PC-3 (cell line): ENCODE measurements at regions not wholly inside any gene's neighbourhood (a gene's known extent, or its start where the extent isn't known, plus 50 kb on each side); places are given as distances from the start of the nearest gene placed in this dataset.
A peak's percentile ranks its signal among the peaks of the same experiment; 100 is the strongest.

Experiments used
- ATAC-seq: fragments of 200-7000 bp; cut with Tn5 transposase; 2 replicates; pipeline ENCODE4 v1.9.1; 2020; ENCODE audit warnings: mild to moderate bottlenecking, moderate library complexity
- BruUV-seq: library from RNA; stranded (reverse); fragments of 400-500 nt; replicated peaks from 2 replicates; lab custom pipeline; 2021; lab: Mats Ljungman, UMichigan
- CTCF ChIA-PET: fragments of 300-600 bp; sonication (Branson Sonifier 250); formaldehyde crosslinking; loops from one replicate; lab custom pipeline; 2022; ENCODE audit warnings: antibody characterized with exemption; lab: Charles Lee
- POLR2A ChIA-PET: fragments of 300-600 bp; sonication (Branson Sonifier 250); formaldehyde crosslinking; loops from one replicate; lab custom pipeline; 2022; ENCODE audit warnings: antibody characterized with exemption; ENCODE audit not compliant: unreplicated experiment; lab: Charles Lee
- DNase-seq: peaks from one replicate; pipeline ENCODE4 v3.0.0-alpha.2; 2015
- H2AFZ ChIP-seq: fragments of 300-600 bp; sonication (generic); 2 replicates; pipeline ENCODE4 v1.6.0; 2016; ENCODE audit warnings: antibody characterized with exemption, low read length
- H3F3A ChIP-seq: fragments of 300-600 bp; sonication (generic); one replicate; pipeline ENCODE4 v1.6.0; 2017; ENCODE audit warnings: antibody characterized with exemption, low read length, control low read depth, mild to moderate bottlenecking; ENCODE audit not compliant: unreplicated experiment
- H3K27ac ChIP-seq: fragments of 300-600 bp; sonication (generic); 2 replicates; pipeline ENCODE4 v1.5.1; 2016; ENCODE audit warnings: mild to moderate bottlenecking, low read length
- H3K27me3 ChIP-seq: fragments of 300-600 bp; sonication (generic); 2 replicates; pipeline ENCODE4 v1.6.1; 2016; ENCODE audit warnings: low read length, mixed read lengths
- H3K36me3 ChIP-seq: fragments of 300-600 bp; sonication (generic); 2 replicates; pipeline ENCODE4 v1.6.1; 2016; ENCODE audit warnings: low read depth, mixed run types, low read length, mixed read lengths
- H3K4me1 ChIP-seq: fragments of 300-600 bp; sonication (generic); 2 replicates; pipeline ENCODE4 v1.5.1; 2016; ENCODE audit warnings: low read length; ENCODE audit not compliant: insufficient read depth
- H3K4me2 ChIP-seq: fragments of 300-600 bp; sonication (generic); 2 replicates; pipeline ENCODE4 v1.6.0; 2016; ENCODE audit warnings: low read length
- H3K4me3 ChIP-seq: fragments of 300-600 bp; sonication (generic); 2 replicates; pipeline ENCODE4 v1.5.1; 2016; ENCODE audit warnings: mild to moderate bottlenecking, low read length, mixed read lengths
- H3K79me2 ChIP-seq: fragments of 300-600 bp; sonication (generic); 2 replicates; pipeline ENCODE4 v1.6.1; 2017; ENCODE audit warnings: low read length, mixed read lengths
- H3K9ac ChIP-seq: fragments of 300-600 bp; sonication (generic); 2 replicates; pipeline ENCODE4 v1.6.0; 2016; ENCODE audit warnings: mild to moderate bottlenecking, low read length
- H3K9me2 ChIP-seq: fragments of 300-600 bp; sonication (generic); replicated peaks from 2 replicates; pipeline ENCODE4 v1.6.1; 2016; ENCODE audit warnings: mixed run types, low read length, mixed read lengths
- H3K9me3 ChIP-seq: fragments of 300-600 bp; sonication (generic); 2 replicates; pipeline ENCODE4 v1.6.1; 2016; ENCODE audit warnings: low read length, mixed read lengths
- H4K20me1 ChIP-seq: fragments of 300-600 bp; sonication (generic); 2 replicates; pipeline ENCODE4 v1.6.1; 2016; ENCODE audit warnings: low read length, mixed read lengths
- CTCF ChIP-seq: fragments of 300-600 bp; sonication (generic); conservative IDR thresholded peaks from 2 replicates; pipeline ENCODE4 v1.5.1; 2017; ENCODE audit warnings: antibody characterized with exemption, low read depth, mild to moderate bottlenecking, low read length
- EZH2 ChIP-seq: fragments of 300-600 bp; sonication (generic); IDR thresholded peaks from one replicate; pipeline ENCODE4 v1.6.1; 2017; ENCODE audit warnings: antibody characterized with exemption, mild to moderate bottlenecking, low read length; ENCODE audit not compliant: unreplicated experiment
- EZH2phosphoT487 ChIP-seq: fragments of 300-600 bp; sonication (generic); IDR thresholded peaks from 2 replicates; pipeline ENCODE4 v1.6.1; 2018; ENCODE audit warnings: mild to moderate bottlenecking, antibody characterized with exemption, low read length, borderline replicate concordance
- intact Hi-C: fragments of 100-400 bp; cut with micrococcal nuclease; formaldehyde crosslinking; loops from 2 replicates; pipeline ENCODE4 v1.9.0; 2023

- intact Hi-C loops = loop anchor here (1.0 kb wide), 1 partner anchor 36 kb away; no protein-coding TSS in a partner anchor
- H3K27me3 ChIP-seq = no peaks in the 10 kb centered on the region
- H2AFZ ChIP-seq = no peak overlapping the region
- H3K27ac ChIP-seq = peak overlapping the region; percentile 71
- ChIA-PET CTCF (interaction anchor here (0.6 kb wide), 2 partner anchors 37 to 919 kb away, joined by 4 to 6 read pairs; no protein-coding TSS in a partner anchor), POLR2A (no interaction called here)
- TF ChIP-seq EZH2 = no peak
- no peak for TF ChIP-seq EZH2phosphoT487
- no peak for TF ChIP-seq CTCF
- peak; percentile 75 for ATAC-seq
- no peaks in the 10 kb centered on the region for H3K79me2 ChIP-seq
- H3K4me1 ChIP-seq = peaks cover 48% of the 10 kb centered on the region
- no peak overlapping the region for H3K9ac ChIP-seq
- no peaks in the 10 kb centered on the region for H3K9me2 ChIP-seq
- H3K36me3 ChIP-seq = no peaks in the 10 kb centered on the region
- no peaks in the 10 kb centered on the region for H4K20me1 ChIP-seq
- DNase-seq = peak; percentile 96
- H3K4me3 ChIP-seq = peak overlapping the region; percentile 26; the same call in 1 of the 2 replicates
- H3K4me2 ChIP-seq = peak overlapping the region; percentile 60
- no TSS peak for BruUV-seq
- H3K9me3 ChIP-seq = no peaks in the 10 kb centered on the region
- no peaks in the 10 kb centered on the region for H3F3A ChIP-seq
Measured at GRCh38 chr2:12087671-12088380, 341.4 kb downstream of the LPIN1 start.

GRCh38 chr2:12089001-12089400, 342.6 kb downstream of the LPIN1 start:
- Histone ChIP-seq H4K20me1 (no peaks in the 10 kb centered on the region), H3K27ac (peak overlapping the region; percentile 39), H3K4me2 (0 out of 2 replicates have a peak overlapping the region, but pooled peaks have one; percentile 60), H3K4me1 (peaks cover 48% of the 10 kb centered on the region), H3K36me3 (no peaks in the 10 kb centered on the region), H3K9me2 (no peaks in the 10 kb centered on the region), H3K4me3 (no peak overlapping the region), H3K27me3 (no peaks in the 10 kb centered on the region), H2AFZ (no peak overlapping the region), H3K9me3 (no peaks in the 10 kb centered on the region), H3K79me2 (no peaks in the 10 kb centered on the region), H3K9ac (no peak overlapping the region), H3F3A (no peaks in the 10 kb centered on the region)
- ATAC-seq = no peak
- intact Hi-C loops = no loop called here
- DNase-seq = peak; percentile 54
- CTCF ChIA-PET = interaction anchor here (1.0 kb wide), 1 partner anchor 39 kb away, joined by 3 read pairs; no protein-coding TSS in a partner anchor
- no peak for TF ChIP-seq EZH2
- no peak for TF ChIP-seq EZH2phosphoT487
- TF ChIP-seq CTCF = no peak
- POLR2A ChIA-PET = no interaction called here
- BruUV-seq = no TSS peak

- TF ChIP-seq EZH2phosphoT487 = no peak
- no peak for TF ChIP-seq CTCF
- no peak for TF ChIP-seq EZH2
Measured at GRCh38 chr2:12089496-12089895, 343.1 kb downstream of the LPIN1 start.

More at GRCh38 chr2:12089496-12089895, 343.1 kb downstream of the LPIN1 start:
- no peaks in the 10 kb centered on the region for H3F3A ChIP-seq
- H3K9ac ChIP-seq = no peak overlapping the region
- H4K20me1 ChIP-seq = no peaks in the 10 kb centered on the region
- DNase-seq (no peak), ATAC-seq (no peak)
- CTCF ChIA-PET = interaction anchor here (1.0 kb wide), 1 partner anchor 39 kb away, joined by 3 read pairs; no protein-coding TSS in a partner anchor
- H3K79me2 ChIP-seq = no peaks in the 10 kb centered on the region
- H2AFZ ChIP-seq = no peak overlapping the region
- H3K36me3 ChIP-seq = no peaks in the 10 kb centered on the region
- BruUV-seq = no TSS peak
- no peaks in the 10 kb centered on the region for H3K9me3 ChIP-seq
- no peak overlapping the region for H3K4me3 ChIP-seq
- POLR2A ChIA-PET = no interaction called here
- peaks cover 48% of the 10 kb centered on the region for H3K4me1 ChIP-seq
- intact Hi-C loops = no loop called here
- H3K27me3 ChIP-seq = no peaks in the 10 kb centered on the region
- no peaks in the 10 kb centered on the region for H3K9me2 ChIP-seq
- 0 out of 2 replicates have a peak overlapping the region, but pooled peaks have one; percentile 6 for H3K27ac ChIP-seq
- H3K4me2 ChIP-seq = no peak overlapping the region
